Stimulated activated CD4-positive, alpha-beta T cell treated with anti-CD3 and anti-CD28 coated beads, TNF-alpha, amount 100 ng/mL, for 1 hour (primary cell): ENCODE measurements at regions not wholly inside any gene's neighbourhood (a gene's known extent, or its start where the extent isn't known, plus 50 kb on each side); places are given as distances from the start of the nearest gene placed in this dataset.

ENCODE experiments used
- DNase-seq, 3 donors: peaks; one replicate each; pipeline ENCODE4 v3.0.0-alpha.2; 2020; ENCODE audit warnings: low read depth in 3 of 3, low spot score in 1 of 3

DNA sequence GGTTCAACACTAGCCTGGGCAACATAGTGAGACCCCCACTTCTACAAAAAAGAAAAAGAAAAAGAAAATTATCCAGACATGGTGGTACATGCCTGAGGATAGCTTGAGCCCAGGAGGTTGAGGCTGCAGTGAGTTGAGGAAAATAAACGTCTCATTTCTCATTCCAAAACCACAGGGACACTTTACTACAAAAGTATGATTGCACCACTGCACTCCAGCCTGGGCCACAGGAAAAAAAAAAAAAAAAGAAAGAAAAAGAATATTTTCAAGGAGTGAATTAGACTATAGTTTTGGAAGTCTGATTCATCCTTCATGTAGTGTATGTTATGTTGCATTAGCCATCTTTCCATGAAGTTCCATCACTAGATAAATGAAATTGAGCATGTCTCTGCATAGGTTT, 149.5 kb upstream of the THBS1 start:
- DNase-seq: no peak

DNA sequence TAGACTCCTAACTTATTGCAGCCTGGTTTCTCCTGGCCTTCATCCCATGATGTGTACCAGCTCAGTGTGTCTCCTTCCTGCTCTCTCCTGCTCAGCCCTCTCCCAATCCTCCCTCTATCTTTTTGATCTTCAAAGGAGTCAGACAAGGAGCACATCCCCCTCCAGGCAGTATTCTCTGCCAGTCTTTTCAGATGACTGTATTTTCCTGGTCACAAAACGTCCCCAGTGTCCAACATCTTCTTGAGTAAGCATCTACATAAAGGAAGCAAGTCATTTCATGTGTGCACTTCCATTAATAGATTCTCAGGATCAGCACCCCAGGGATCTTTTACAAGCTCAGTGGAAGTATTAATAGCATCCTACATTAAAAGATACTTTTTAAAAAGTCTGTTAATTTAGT, 148.9 kb upstream of the THBS1 start:
- no peak for DNase-seq

DNA sequence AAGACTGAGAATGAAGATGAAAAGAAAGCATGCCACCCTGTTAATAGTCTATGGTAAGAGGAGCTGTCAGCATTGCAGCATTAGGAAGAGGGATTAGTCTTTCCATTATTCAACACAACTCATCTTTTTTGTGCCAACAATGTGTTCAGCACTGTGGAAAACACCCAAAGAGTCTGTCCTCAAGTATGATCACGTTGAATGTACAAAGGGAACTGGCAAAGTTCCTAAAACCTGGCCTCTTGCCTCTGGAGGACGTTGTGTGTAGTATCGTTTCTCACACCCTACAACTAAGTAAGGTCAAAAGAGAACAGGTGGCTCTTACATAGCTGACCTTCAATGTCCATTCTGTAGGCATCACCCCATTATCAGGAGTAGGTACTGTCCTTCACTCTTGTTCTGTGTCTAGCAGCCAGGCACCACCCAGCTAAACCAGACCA, 147.9 kb upstream of the THBS1 start:
- no peak for DNase-seq

- DNase-seq: no peak
Observed at GRCh38 chr15:39433376-39433775, 147.5 kb upstream of the THBS1 start.

GRCh38 chr15:39434163-39434562, 146.7 kb upstream of the THBS1 start:
- DNase-seq: no peak

GRCh38 chr15:39434751-39435238, 146.1 kb upstream of the THBS1 start:
- no peak for DNase-seq

- DNase-seq: no peak
Observed at GRCh38 chr15:39435244-39435643, 145.6 kb upstream of the THBS1 start.

- no peak for DNase-seq
Observed at GRCh38 chr15:39438260-39438659, 142.6 kb upstream of the THBS1 start.

GRCh38 chr15:39438799-39439592, 141.9 kb upstream of the THBS1 start:
- no peak for DNase-seq

DNA sequence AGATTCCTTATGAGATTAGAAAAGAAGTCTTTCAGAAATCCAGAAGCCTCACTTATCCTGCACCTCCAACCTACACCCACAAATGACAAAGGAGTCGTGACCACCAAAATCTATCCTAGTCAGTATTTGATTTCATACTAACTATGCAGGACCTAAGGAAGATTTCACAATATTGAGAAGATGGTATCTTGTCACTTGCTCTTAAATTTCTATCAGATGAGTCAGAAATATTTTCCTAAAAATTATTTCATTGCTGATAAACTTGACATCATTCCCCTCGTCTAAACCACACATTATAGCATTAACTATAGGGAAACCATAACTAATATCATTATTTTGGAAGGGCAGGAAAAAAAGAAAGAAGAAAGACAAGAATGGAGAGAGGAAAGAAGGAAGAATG, 138.0 kb upstream of the THBS1 start:
- DNase-seq: no peak

DNA sequence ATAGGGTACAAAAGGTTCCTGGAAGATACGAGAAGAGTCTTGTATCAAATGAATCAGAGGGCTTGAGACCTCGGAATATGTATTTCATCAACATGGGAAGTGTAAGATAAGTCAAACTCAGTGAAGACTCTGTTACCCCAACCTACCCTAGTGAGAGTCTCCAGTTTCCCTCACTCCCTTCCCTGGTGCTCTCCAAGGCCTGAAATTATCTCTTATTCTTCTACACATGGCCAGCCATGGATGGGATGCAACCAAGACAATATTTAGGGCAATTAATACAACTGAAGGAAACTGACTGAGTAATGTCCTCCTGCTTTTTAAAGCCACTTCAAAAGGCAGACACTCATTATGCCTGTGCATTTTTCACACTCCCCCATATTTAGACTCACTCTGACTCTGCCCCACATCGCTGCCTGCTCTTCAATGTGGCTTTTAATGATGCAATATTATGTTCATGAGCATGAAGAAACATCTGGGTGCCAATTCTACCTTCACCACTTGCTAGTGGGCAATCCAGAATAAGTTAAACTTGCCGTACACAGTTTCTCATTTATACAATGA, 137.1 kb upstream of the THBS1 start:
- DNase-seq: no peak

DNA sequence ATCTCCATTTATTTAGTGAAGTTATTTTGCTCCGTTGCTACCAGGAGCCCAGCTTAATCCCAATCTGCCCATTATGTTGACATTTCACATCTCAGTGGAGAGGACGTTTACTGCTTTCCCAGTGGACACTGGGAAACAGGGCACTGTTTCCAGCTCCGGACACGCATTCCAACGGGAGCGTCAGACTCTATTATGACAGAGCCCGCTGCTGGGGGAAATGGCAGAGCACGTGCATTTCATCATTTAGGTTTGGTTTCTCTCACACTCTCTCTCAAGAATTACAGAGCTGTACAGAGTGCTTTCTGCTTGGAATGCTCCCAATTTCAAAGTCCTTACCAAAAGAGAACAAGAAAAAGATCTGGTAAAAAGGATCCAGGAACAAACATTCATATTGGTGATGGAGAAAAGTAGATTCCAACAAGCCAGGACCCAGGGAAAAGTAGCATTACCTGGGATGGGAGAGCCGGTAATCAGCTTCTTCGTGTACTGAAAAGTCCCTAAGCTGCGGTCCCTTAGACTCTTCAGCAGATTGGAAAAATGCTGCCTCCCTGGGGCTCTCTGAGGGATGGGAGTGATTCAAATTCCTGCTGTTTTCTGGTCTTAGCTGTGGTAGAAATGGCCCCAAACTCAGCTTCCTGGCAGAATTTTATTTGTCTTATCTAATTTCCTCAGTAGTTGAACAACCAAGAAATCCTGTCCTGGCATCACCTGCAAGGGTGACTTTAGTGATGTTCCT, 136.0 kb upstream of the THBS1 start:
- no peak for DNase-seq

- no peak for DNase-seq
Observed at GRCh38 chr15:39445931-39446330, 134.9 kb upstream of the THBS1 start.

- DNase-seq: no peak
Observed at GRCh38 chr15:39447346-39447745, 133.5 kb upstream of the THBS1 start.

DNA sequence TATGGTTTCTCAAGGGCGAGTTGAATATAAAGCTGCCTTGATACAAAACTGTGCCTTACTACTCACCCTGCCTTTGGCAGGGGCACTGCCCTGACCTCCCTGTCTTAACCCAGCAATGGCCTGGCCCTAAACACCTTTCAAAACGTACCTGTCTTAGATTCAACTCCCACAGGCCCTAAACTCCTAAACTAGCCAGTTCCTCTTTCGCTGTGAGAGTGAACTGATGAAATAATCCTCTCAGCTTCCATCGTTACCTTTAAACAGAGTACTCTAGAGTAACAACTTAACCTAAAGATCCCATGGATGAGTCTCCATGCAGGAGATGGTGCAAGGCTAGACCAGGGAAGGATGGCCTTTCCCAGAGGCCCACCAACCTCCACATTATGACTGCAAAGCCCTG, 133.0 kb upstream of the THBS1 start:
- no peak for DNase-seq

- DNase-seq: no peak
Observed at GRCh38 chr15:39448409-39448808, 132.5 kb upstream of the THBS1 start.

DNA sequence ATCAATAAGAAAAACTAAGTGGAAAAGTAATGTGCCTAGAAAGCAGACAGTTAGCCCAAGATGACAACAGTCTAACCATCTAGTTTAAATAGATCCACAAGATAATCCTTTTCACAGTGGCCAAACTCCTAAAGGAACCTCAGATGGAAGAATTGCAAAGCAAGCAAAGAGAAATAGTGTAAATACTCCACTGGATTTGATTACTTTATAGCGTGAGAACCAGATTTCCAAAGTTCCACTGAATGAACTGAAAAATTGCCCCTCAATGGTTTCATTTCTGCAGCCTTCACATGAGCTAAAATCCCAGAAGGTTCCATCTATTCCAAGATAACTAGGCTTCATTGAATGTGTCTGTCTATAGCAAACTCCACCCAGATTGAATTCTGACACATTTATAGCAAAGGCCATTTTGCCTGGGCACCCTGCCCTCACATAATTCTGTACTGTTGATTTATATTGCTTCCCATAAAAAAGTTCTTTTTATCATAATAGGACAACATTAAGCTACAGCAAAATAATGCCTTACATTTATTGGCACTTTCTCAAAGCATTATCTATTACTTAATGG, 129.7 kb upstream of the THBS1 start:
- no peak for DNase-seq

- DNase-seq: no peak
Observed at GRCh38 chr15:39451871-39452270, 129.0 kb upstream of the THBS1 start.

GRCh38 chr15:39453620-39454019, 127.3 kb upstream of the THBS1 start:
- no peak for DNase-seq

DNA sequence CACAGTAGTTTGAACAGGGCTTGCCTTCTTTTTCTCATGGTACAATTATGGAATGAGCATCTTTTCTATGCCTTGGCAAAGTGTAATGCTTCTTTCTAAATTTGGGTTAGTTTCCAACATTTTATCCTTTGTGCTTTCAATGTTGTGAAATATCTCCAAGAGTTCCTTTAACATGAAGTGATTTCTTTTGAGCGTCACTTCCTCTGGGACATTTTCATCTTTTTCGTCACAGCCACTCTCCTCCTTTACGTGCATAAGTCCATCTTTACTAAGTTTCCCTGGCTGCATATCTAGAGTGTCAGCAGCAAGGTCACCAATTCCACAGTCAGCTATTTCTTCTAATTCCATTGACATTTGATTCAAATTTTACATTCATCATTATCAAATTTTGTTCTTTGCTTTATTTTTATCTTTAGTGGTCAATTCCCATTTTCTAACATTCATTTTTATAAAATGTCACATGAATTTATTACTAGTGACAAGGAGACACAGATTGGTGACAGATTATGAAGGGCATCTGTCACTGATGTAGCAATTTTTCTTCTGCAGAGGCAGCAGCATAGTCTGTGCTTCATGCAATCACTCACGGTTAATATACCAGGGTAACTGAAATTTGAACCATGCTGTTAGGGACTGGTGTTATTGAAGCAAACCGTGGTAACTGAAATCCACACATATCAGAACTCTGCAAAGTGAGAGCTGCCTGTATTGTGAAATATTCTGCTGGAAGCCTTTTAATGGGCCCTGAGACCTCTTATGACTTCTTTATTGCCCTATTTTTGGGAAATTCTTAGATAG, 126.5 kb upstream of the THBS1 start:
- no peak for DNase-seq

- DNase-seq: no peak
Observed at GRCh38 chr15:39455471-39455991, 125.3 kb upstream of the THBS1 start.
